ENCODE measurements at regions not wholly inside any gene's neighbourhood (a gene's known extent, or its start where the extent isn't known, plus 50 kb on each side); places are given as distances from the start of the nearest gene placed in this dataset.

DNA sequence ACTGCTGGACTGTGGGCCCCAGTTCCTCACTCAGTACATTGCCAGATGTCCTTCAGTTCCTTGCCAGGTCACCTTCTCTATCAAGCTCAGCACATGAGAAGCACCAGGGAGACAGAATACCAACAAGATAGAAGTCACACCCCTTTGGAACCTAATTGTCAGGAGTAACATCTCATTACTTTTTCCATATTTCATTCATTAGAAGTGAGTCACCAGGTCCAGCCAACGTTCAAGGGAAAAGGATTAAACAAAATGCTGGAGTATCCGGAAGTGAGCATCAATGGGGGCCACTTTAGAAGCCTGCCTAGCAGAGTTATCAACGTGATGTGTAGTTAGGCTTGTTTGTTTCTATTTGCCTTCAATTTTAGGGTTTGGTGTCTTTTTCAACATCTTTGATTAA is 569.3 kb downstream of the MIAT start:
- no peak for DNase-seq (ENCODE audit: low read depth)

- no peak for DNase-seq (ENCODE audit: low read depth)
These were observed 571.4 kb downstream of the MIAT start for GRCh38 chr22:27228771-27229170.

GRCh38 chr22:27230189-27230588 is 571.4 kb downstream of the MN1 start:
- DNase-seq (ENCODE audit: low read depth) = no peak

DNA sequence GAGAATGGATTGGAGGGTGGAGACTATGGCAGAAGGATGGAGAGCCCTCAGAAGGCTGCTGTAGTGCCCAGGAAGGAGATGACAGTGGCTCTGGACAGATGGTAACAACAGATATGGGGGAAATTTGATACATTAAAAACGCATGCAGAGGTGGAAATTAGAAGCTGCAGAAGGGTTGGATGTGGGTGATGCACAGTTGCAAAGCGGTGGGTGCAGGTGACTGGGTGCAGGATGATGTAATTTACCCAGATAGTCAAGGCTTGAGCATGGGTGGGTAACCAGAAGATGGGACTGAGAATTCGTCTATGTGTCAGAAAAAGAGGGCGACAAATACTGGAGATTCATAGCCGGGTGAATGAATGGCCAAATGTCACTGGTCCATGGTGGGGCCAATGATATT is 570.3 kb downstream of the MN1 start:
- no peak for DNase-seq (ENCODE audit: low read depth)

- no peak for DNase-seq (ENCODE audit: low read depth)
These were observed 569.5 kb downstream of the MN1 start for GRCh38 chr22:27232077-27232476.

DNA sequence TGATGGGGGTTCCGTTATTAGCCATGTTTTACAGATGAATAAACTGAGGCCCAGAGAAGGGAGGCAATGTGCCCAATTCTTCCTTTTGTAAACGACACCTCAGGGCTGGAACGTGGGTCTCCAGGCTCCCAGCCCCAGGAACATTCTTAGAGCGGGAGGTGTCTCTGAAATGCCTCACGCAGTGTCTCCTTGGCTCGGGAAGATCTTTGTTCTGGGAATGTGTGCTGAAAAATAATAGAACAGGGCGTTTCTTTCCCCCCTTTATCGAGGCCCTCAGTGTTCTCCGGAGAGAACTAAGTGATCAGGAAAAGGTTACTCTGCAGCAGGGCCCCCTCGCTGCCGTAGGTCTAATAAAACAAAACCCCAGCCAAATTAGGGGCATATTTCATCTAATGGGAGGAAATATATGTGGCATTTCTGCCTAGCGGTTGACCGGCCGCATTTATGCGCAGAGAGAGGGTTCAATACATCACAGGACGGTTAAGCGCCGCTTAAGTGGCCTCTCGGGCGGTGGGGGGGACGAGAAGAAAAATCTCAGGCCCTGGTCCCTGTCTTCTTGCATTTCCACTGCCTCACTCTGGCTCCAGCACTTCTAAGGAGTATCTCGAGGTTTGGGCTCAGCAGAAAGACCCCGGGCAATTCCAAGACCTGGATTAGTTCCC is 564.3 kb downstream of the MN1 start:
- DNase-seq (ENCODE audit: low read depth) = no peak

DNA sequence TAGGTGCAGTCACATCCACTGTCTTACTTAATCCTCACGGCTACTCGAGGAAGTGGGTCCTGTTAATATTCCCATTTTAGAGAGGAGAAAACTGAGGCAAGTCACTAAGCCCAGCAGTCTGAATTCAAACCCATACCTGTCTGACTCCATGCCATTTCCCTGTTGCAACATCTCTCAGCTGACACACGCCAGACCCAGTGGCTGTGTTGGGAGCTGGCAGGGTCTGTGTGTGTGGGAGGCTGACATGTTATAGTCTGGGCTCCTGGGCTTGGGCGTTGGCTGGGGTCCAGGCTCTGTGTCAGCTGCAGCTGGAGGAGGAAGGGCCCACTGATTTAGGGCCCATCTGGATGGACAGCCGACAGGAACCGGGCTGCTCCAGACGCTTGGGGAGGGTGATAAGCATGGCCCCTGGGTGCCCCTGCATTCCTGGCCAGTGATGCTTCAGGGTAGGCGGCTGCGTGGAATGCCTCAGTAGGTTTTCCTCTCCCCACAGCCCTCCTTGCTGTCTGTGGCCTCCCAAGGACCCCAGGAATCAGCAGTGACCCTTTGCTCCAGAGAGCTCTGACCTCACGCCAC is 562.5 kb downstream of the MN1 start:
- DNase-seq (ENCODE audit: low read depth) = no peak

DNA sequence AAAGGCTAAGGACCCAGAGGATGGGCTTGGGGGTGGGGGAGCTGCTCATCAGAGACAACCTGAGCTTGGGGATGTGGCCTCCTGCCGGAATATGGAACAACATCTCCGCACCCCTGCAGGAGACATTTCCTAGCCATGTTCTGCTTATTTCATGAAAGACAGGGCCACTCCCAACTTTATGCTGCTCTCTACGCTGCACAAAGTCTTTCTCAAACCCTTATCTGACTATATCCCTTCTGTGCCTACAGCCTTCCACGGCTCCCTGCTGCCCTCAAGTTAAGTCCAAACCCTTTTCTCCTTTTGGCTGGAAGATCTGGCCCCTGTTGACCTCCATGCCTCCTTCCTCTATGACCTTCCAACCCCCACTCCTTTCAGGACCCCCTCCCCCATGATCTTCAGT is 562.0 kb downstream of the MN1 start:
- no peak for DNase-seq (ENCODE audit: low read depth)

GRCh38 chr22:27240298-27241075 is 561.1 kb downstream of the MN1 start:
- DNase-seq (ENCODE audit: low read depth) = no peak

GRCh38 chr22:27241430-27242321 is 559.9 kb downstream of the MN1 start:
- no peak for DNase-seq (ENCODE audit: low read depth)

- DNase-seq (ENCODE audit: low read depth) = no peak
These were observed 559.1 kb downstream of the MN1 start for GRCh38 chr22:27242474-27242873.

GRCh38 chr22:27242917-27243589 is 558.5 kb downstream of the MN1 start:
- DNase-seq (ENCODE audit: low read depth) = no peak

GRCh38 chr22:27244328-27244727 is 557.2 kb downstream of the MN1 start:
- DNase-seq (ENCODE audit: low read depth) = no peak

GRCh38 chr22:27245056-27245455 is 556.5 kb downstream of the MN1 start:
- DNase-seq (ENCODE audit: low read depth) = no peak

GRCh38 chr22:27246558-27246957 is 555.0 kb downstream of the MN1 start:
- no peak for DNase-seq (ENCODE audit: low read depth)

DNA sequence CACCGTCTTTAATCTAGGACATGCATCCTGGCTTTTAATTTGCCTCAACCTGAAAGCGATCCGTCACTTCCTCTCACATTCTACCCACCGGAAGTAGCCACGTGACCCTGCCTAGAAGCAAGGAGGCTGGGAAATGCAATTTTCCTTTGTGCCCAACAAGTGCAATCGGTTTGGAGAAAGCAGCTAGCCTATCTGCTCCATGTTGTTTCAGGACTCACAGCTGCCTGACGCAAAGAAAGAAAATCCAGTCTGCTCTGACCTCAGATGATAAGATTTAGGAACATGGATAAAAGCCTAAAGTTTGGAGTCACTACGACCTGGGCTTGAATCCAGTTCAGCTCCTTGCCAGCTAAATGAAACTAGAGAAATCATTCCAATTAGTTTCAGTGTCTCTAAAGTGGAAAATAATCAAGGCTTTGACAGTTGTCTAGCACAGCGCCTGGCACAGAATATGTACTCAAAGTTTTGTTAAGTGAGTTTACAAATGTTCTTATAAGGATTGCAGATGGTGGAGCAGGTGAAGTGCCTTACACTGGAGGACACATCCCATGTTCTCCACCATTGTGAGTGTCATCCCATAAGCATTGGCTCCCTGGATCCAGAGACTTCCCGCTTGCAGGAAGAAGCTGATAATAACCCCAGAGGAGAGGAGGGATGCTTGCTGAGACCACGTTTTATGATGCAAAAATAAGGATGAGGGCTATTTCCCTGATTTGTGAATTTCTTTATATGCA is 553.7 kb downstream of the MN1 start:
- no peak for DNase-seq (ENCODE audit: low read depth)

DNA sequence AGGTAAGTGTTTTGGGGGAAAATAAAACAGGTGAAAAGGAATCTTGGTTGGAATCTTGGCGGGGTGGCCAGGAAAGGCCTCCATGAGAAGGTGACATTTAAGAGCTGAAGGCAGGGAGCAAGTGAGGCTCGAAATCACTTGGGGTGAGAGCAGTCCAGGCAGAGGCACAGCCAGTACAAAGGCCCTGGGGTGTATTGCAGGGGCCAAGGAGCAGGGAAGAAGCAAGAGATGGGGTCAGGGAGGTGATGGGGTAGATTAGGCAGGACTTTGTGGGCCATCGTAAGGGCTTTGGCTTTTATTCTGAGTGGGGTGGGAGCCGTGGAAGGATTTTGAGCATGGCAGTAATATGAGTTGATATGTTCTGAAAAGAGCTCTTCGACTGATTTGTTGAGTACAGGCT is 551.1 kb downstream of the MN1 start:
- DNase-seq (ENCODE audit: low read depth) = no peak

GRCh38 chr22:27250886-27251285 is 550.7 kb downstream of the MN1 start:
- DNase-seq (ENCODE audit: low read depth) = no peak

DNA sequence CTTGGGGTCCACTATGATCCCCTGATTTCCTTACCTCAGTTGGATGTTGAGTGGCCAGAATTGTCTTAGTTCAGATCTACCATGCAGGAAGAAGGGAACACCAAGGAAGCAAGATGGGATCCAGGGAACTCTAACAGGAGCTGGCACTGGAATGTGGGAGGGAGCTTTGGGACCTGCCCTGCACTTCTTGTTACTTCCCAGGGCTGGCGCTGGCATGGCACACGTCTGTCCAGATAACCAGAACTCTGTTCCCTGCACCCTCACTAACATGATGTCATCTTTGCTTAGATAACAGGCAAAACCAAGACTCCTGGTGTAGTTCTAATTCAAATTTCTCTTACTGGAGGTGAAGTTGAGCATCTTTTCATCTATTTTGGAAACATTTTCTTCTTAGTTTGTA is 550.0 kb downstream of the MN1 start:
- no peak for DNase-seq (ENCODE audit: low read depth)

DNA sequence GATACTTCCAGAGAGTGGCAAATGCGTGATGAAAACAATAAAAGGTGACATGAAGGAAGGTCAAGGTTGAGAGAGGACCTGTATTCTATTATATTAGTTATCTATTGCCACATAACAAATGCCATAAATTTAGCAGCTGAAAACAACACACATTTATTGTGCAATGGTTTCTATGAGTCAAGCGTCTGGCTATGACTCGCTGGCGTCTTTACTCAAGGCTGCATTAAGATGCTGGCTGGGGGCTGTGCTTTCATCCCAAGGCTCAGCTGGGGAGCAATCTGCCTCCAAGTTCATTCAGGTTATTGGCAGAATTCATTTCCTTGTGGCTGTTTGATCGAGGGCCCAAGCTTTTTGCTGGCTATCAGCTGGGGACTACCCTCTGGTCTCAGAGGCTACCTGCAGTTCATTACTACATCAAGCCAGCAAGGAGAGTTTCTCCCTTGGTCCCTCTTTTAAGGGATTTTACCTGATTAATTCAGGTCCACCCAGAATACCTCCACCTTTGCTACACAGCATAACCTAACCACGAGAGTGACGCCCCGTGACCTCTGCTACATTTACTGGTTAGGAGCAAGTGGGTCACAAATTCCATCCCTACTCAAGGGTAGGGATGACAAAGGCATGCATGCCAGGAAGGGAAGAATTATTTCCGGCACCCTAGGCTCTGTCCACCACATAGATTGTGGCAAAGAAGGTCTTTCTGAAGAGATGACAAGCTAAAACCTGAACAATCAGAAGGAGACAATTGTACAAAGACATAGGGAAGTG is 549.1 kb downstream of the MN1 start:
- no peak for DNase-seq (ENCODE audit: low read depth)

Measured in stimulated activated CD8-positive, alpha-beta memory T cell treated with anti-CD3 and anti-CD28 coated beads, Interleukin-4, amount 100 ng/mL, for 24 hours (primary cell).